NT2/D1 (cell line): ENCODE measurements at regions not wholly inside any gene's neighbourhood (a gene's known extent, or its start where the extent isn't known, plus 50 kb on each side); places are given as distances from the start of the nearest gene placed in this dataset.

Source experiments
- YY1 ChIP-seq: IDR thresholded peaks from 2 replicates; pipeline ENCODE4 v1.6.1; 2011; ENCODE audit not compliant: insufficient read length, insufficient read depth
- ZNF274 ChIP-seq: IDR thresholded peaks from 2 replicates; pipeline ENCODE4 v1.6.1; 2011; ENCODE audit warnings: mild to moderate bottlenecking, low read depth, low read length

- TF ChIP-seq ZNF274 (no peak), YY1 (no peak)
These were observed 301.1 kb downstream of the INHBA start for GRCh38 chr7:41401833-41402232.
